ENCODE measurements at regions not wholly inside any gene's neighbourhood (a gene's known extent, or its start where the extent isn't known, plus 50 kb on each side); places are given as distances from the start of the nearest gene placed in this dataset.
"Not testable (repeated sequence)": the region's sequence is repeated elsewhere in the genome, so short reads cannot be mapped to it uniquely, and the experiment has no call there.

GRCh38 chr2:198279026-198279425 is 474.6 kb downstream of the PLCL1 start:
- ChIA-PET POLR2A (no interaction called here), CTCF (interaction anchor here (0.9 to 2.5 kb wide), 2 partner anchors 16 to 18 kb away, joined by 3 to 9 read pairs; no protein-coding TSS in a partner anchor)
- no peak overlapping the region for H3K27ac Mint-ChIP-seq
- peaks cover 25% of the 10 kb centered on the region for H3K27me3 Mint-ChIP-seq
- no peaks in the 10 kb centered on the region for H3K4me1 Mint-ChIP-seq
- no peaks in the 10 kb centered on the region for H3K36me3 Mint-ChIP-seq (ENCODE audit: low read depth)
- H3K4me3 Mint-ChIP-seq: no peak overlapping the region
- H3K9me3 Mint-ChIP-seq: no peaks in the 10 kb centered on the region
- no peak for DNase-seq

- H3K27me3 Mint-ChIP-seq: peaks cover 16% of the 10 kb centered on the region
- no peak overlapping the region for H3K4me3 Mint-ChIP-seq
- CTCF ChIA-PET: no interaction called here
- POLR2A ChIA-PET: no interaction called here
- H3K9me3 Mint-ChIP-seq: no peaks in the 10 kb centered on the region
- no peak overlapping the region for H3K27ac Mint-ChIP-seq
- H3K4me1 Mint-ChIP-seq: no peaks in the 10 kb centered on the region
- no peaks in the 10 kb centered on the region for H3K36me3 Mint-ChIP-seq (ENCODE audit: low read depth)
- DNase-seq: no peak
Measured at GRCh38 chr2:198277181-198277580, 472.8 kb downstream of the PLCL1 start.

GRCh38 chr2:198273660-198274059 is 469.3 kb downstream of the PLCL1 start:
- Mint-ChIP-seq H3K9me3 (no peaks in the 10 kb centered on the region), H3K36me3 (ENCODE audit: low read depth) (no peaks in the 10 kb centered on the region), H3K4me1 (no peaks in the 10 kb centered on the region), H3K4me3 (no peak overlapping the region), H3K27me3 (peaks cover 4% of the 10 kb centered on the region), H3K27ac (no peak overlapping the region)
- ChIA-PET POLR2A (no interaction called here), CTCF (interaction anchor here (1.5 kb wide), 1 partner anchor 23 kb away, joined by 3 read pairs; no protein-coding TSS in a partner anchor)
- no peak for DNase-seq

- CTCF ChIA-PET; H3K27me3 Mint-ChIP-seq; H3K4me3 Mint-ChIP-seq; H3K27ac Mint-ChIP-seq; H3K4me1 Mint-ChIP-seq; H3K36me3 Mint-ChIP-seq (ENCODE audit: low read depth); POLR2A ChIA-PET; H3K9me3 Mint-ChIP-seq; DNase-seq: not testable (repeated sequence)
Measured at GRCh38 chr2:198270157-198270556, 465.8 kb downstream of the PLCL1 start.

- peaks cover 4% of the 10 kb centered on the region for H3K27me3 Mint-ChIP-seq
- no peak for DNase-seq
- ChIA-PET POLR2A (no interaction called here), CTCF (no interaction called here)
- H3K27ac Mint-ChIP-seq: no peak overlapping the region
- H3K9me3 Mint-ChIP-seq: no peaks in the 10 kb centered on the region
- H3K4me3 Mint-ChIP-seq: no peak overlapping the region
- H3K4me1 Mint-ChIP-seq: no peaks in the 10 kb centered on the region
- H3K36me3 Mint-ChIP-seq (ENCODE audit: low read depth): no peaks in the 10 kb centered on the region
Measured at GRCh38 chr2:198268519-198268918, 464.1 kb downstream of the PLCL1 start.

- Mint-ChIP-seq H3K36me3 (ENCODE audit: low read depth) (no peaks in the 10 kb centered on the region), H3K27ac (no peak overlapping the region), H3K27me3 (peaks cover 14% of the 10 kb centered on the region), H3K9me3 (no peaks in the 10 kb centered on the region), H3K4me3 (no peak overlapping the region), H3K4me1 (no peaks in the 10 kb centered on the region)
- POLR2A ChIA-PET: no interaction called here
- CTCF ChIA-PET: no interaction called here
- no peak for DNase-seq
Measured at GRCh38 chr2:198259496-198259895, 455.1 kb downstream of the PLCL1 start.

GRCh38 chr2:198254536-198255090 is 450.2 kb downstream of the PLCL1 start:
- CTCF ChIA-PET: interaction anchor here (1.0 kb wide), 1 partner anchor 42 kb away, joined by 4 read pairs; no protein-coding TSS in a partner anchor
- no peaks in the 10 kb centered on the region for H3K9me3 Mint-ChIP-seq
- no peak overlapping the region for H3K4me3 Mint-ChIP-seq
- no peaks in the 10 kb centered on the region for H3K36me3 Mint-ChIP-seq (ENCODE audit: low read depth)
- no peak for DNase-seq
- H3K4me1 Mint-ChIP-seq: no peaks in the 10 kb centered on the region
- POLR2A ChIA-PET: no interaction called here
- H3K27ac Mint-ChIP-seq: no peak overlapping the region
- H3K27me3 Mint-ChIP-seq: peaks cover 16% of the 10 kb centered on the region

- no peaks in the 10 kb centered on the region for H3K36me3 Mint-ChIP-seq (ENCODE audit: low read depth)
- H3K27me3 Mint-ChIP-seq: peaks cover 14% of the 10 kb centered on the region
- POLR2A ChIA-PET: no interaction called here
- CTCF ChIA-PET: no interaction called here
- no peak for DNase-seq
- no peak overlapping the region for H3K27ac Mint-ChIP-seq
- H3K4me1 Mint-ChIP-seq: no peaks in the 10 kb centered on the region
- H3K4me3 Mint-ChIP-seq: no peak overlapping the region
- H3K9me3 Mint-ChIP-seq: no peaks in the 10 kb centered on the region
Measured at GRCh38 chr2:198253995-198254394, 449.6 kb downstream of the PLCL1 start.

GRCh38 chr2:198252472-198252871 is 448.1 kb downstream of the PLCL1 start:
- Mint-ChIP-seq H3K4me1 (no peaks in the 10 kb centered on the region), H3K4me3 (no peak overlapping the region), H3K27me3 (peaks cover 11% of the 10 kb centered on the region), H3K36me3 (ENCODE audit: low read depth) (no peaks in the 10 kb centered on the region), H3K27ac (no peak overlapping the region), H3K9me3 (no peaks in the 10 kb centered on the region)
- no peak for DNase-seq
- CTCF ChIA-PET: no interaction called here
- POLR2A ChIA-PET: no interaction called here

- H3K4me1 Mint-ChIP-seq: no peaks in the 10 kb centered on the region
- peaks cover 3% of the 10 kb centered on the region for H3K27me3 Mint-ChIP-seq
- ChIA-PET CTCF (no interaction called here), POLR2A (no interaction called here)
- no peak overlapping the region for H3K4me3 Mint-ChIP-seq
- H3K27ac Mint-ChIP-seq: no peak overlapping the region
- H3K36me3 Mint-ChIP-seq (ENCODE audit: low read depth): no peaks in the 10 kb centered on the region
- DNase-seq: no peak
- H3K9me3 Mint-ChIP-seq: no peaks in the 10 kb centered on the region
Measured at GRCh38 chr2:198242093-198242492, 437.7 kb downstream of the PLCL1 start.

GRCh38 chr2:198238429-198238828 is 434.0 kb downstream of the PLCL1 start:
- POLR2A ChIA-PET: no interaction called here
- Mint-ChIP-seq H3K4me1 (no peaks in the 10 kb centered on the region), H3K4me3 (no peak overlapping the region), H3K9me3 (no peaks in the 10 kb centered on the region), H3K36me3 (ENCODE audit: low read depth) (no peaks in the 10 kb centered on the region), H3K27ac (no peak overlapping the region), H3K27me3 (peaks cover 2% of the 10 kb centered on the region)
- CTCF ChIA-PET: no interaction called here
- DNase-seq: no peak

- Mint-ChIP-seq H3K4me1 (no peaks in the 10 kb centered on the region), H3K4me3 (no peak overlapping the region), H3K36me3 (ENCODE audit: low read depth) (no peaks in the 10 kb centered on the region), H3K9me3 (no peaks in the 10 kb centered on the region), H3K27ac (no peak overlapping the region), H3K27me3 (peaks cover 5% of the 10 kb centered on the region)
- ChIA-PET POLR2A (no interaction called here), CTCF (no interaction called here)
- no peak for DNase-seq
Measured at GRCh38 chr2:198236338-198236737, 431.9 kb downstream of the PLCL1 start.

GRCh38 chr2:198232281-198232680 is 427.9 kb downstream of the PLCL1 start:
- Mint-ChIP-seq H3K27me3 (peaks cover 8% of the 10 kb centered on the region), H3K4me3 (no peak overlapping the region), H3K4me1 (no peaks in the 10 kb centered on the region), H3K27ac (no peak overlapping the region), H3K9me3 (no peaks in the 10 kb centered on the region), H3K36me3 (ENCODE audit: low read depth) (no peaks in the 10 kb centered on the region)
- CTCF ChIA-PET: no interaction called here
- POLR2A ChIA-PET: no interaction called here
- no peak for DNase-seq

GRCh38 chr2:198231562-198231961 is 427.2 kb downstream of the PLCL1 start:
- no peak overlapping the region for H3K4me3 Mint-ChIP-seq
- H3K27ac Mint-ChIP-seq: no peak overlapping the region
- CTCF ChIA-PET: no interaction called here
- H3K36me3 Mint-ChIP-seq (ENCODE audit: low read depth): no peaks in the 10 kb centered on the region
- no peak for DNase-seq
- peaks cover 8% of the 10 kb centered on the region for H3K27me3 Mint-ChIP-seq
- H3K4me1 Mint-ChIP-seq: no peaks in the 10 kb centered on the region
- POLR2A ChIA-PET: no interaction called here
- H3K9me3 Mint-ChIP-seq: no peaks in the 10 kb centered on the region

All from activated CD4-positive, alpha-beta memory T cell treated with anti-CD3 and anti-CD28 coated beads, Interleukin-2, amount 10 ng/mL, durations not matched to agents 7 days and 5 days (primary cell).